Activated effector memory CD4-positive, alpha-beta T cell treated with anti-CD3 and anti-CD28 coated beads, Interleukin-2, amount 50 U/mL, for 16 hours (primary cell): ENCODE measurements at regions not wholly inside any gene's neighbourhood (a gene's known extent, or its start where the extent isn't known, plus 50 kb on each side); places are given as distances from the start of the nearest gene placed in this dataset.
"Not testable (repeated sequence)": the region's sequence is repeated elsewhere in the genome, so short reads cannot be mapped to it uniquely, and the experiment has no call there.

Experiments
- DNase-seq: peaks from one replicate; pipeline ENCODE4 v3.0.0-alpha.2; 2020

GRCh38 chr15:69854521-69855181 is 243.1 kb downstream of the TLE3 start:
- no peak for DNase-seq

- no peak for DNase-seq
Measured at GRCh38 chr15:69855258-69856000, 242.3 kb downstream of the TLE3 start.

- DNase-seq = no peak
Measured at GRCh38 chr15:69857250-69857649, 240.5 kb downstream of the TLE3 start.

DNA sequence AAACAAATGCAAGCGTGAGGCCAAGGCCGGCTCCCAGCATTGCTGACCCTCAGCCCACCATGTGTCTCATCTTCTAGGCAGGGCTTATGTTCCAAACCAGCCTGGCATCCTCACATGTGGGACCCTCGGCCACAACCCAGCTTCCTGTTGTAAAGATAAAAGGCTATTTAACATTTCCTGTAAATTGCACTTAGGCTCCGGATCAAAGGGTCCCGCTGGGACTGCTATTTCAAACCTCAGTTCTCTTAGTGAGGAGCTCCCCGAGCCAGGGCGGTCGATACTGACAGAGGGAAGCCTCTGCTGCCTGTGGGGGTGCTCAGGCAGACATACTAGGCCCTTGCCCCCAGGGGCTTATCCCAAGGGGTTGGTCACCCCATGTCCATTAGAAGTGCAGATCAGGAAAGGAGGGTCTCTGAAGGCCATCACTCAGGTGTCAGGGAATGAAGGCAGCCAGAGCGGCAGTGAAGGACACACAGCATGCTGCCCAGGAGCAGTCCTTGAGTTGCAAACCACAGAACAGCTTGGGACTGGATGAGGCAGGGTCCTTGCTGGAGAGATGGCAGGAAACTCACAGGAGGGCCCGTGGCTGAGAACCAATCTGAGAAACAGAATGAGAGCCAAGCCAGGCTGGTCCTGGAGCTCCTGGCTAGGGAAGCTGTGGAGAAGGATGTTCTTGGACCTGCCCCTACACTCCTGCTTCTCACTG is 239.9 kb downstream of the TLE3 start:
- no peak for DNase-seq

DNA sequence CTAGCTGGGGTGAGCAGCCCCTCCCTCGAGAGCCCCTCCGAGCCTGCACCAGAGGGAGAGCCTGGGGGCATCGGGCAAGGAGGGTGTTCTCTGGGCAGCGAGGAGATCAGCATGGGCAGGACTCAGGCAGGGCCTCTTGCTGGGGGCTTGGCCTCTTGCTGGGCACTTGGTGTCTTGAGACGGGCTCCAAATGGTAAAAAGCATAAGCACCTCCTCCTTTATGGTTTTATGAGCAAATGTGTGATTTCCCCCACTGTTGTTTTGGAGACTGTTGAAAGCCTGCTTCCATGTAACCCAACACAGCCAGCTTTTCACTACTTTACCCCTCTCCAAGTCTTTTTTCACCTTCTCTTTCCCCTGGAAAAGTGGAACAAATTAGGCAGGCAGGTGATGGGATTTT is 239.3 kb downstream of the TLE3 start:
- DNase-seq = no peak

GRCh38 chr15:69859866-69860265 is 237.9 kb downstream of the TLE3 start:
- no peak for DNase-seq

DNA sequence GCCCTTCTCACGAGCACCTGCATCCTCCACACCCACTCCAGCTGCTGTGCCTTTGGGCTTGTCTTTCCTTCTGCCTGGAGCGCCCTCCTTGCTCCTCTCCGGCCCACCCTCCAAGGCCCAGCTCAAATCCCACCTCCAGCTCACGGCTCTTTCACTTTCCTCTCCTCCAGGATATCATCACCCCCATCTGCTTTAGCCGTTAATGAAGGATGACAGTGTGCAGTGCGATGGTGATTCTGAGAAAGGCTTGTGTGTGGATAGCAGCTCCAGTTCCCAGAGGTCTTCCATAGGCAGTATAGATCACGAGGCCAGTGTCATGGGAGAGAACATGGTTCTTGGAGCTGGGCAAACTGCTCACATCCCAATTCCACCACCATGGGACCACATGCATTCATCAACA is 237.4 kb downstream of the TLE3 start:
- DNase-seq = no peak

- no peak for DNase-seq
Measured at GRCh38 chr15:69860921-69861320, 236.8 kb downstream of the TLE3 start.

- DNase-seq = no peak
Measured at GRCh38 chr15:69861331-69862171, 236.2 kb downstream of the TLE3 start.

DNA sequence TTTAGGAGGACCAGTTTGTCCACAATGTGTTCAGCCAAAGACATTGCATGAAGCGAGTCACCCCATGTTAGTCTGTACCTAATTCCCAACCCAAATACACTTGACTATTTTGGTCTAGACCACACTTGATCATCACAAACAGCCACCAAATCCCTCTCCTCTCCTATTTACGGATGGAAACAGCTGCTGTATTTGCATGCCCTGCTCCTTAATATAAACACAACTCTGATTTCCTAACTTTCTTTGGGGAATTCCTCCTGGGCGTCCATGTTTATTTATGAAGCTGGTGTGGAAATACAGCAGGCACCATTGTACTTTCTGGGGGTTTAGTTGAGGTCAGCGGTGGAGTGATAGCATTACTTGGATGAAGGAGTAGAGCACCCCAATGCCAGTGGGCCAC is 235.2 kb downstream of the TLE3 start:
- no peak for DNase-seq

GRCh38 chr15:69863446-69863845 is 234.3 kb downstream of the TLE3 start:
- no peak for DNase-seq

DNA sequence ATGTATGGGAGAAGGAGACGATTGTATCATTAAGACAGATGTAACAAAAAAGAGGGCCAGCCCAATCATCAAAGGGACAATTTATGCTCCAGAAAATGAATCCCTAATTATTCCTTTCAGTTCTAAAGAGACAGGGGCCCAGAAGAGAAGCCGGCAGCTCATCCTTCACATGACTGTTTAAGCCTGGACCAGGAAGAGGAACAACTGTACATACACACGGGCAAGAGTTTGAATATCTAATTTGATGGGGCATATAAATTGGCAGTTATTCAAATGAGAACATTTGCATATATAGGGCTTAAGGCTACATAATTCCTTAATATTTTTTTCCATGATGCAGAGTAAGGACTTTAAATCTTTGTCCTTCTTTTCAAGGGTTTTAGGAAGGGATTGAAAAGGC is 232.3 kb downstream of the TLE3 start:
- no peak for DNase-seq

GRCh38 chr15:69868756-69869155 is 229.0 kb downstream of the TLE3 start:
- no peak for DNase-seq

- no peak for DNase-seq
Measured at GRCh38 chr15:69869291-69869690, 228.4 kb downstream of the TLE3 start.

- no peak for DNase-seq
Measured at GRCh38 chr15:69869881-69870505, 227.7 kb downstream of the TLE3 start.

- DNase-seq = no peak
Measured at GRCh38 chr15:69871511-69872134, 226.1 kb downstream of the TLE3 start.

GRCh38 chr15:69873807-69874206 is 223.9 kb downstream of the TLE3 start:
- no peak for DNase-seq

DNA sequence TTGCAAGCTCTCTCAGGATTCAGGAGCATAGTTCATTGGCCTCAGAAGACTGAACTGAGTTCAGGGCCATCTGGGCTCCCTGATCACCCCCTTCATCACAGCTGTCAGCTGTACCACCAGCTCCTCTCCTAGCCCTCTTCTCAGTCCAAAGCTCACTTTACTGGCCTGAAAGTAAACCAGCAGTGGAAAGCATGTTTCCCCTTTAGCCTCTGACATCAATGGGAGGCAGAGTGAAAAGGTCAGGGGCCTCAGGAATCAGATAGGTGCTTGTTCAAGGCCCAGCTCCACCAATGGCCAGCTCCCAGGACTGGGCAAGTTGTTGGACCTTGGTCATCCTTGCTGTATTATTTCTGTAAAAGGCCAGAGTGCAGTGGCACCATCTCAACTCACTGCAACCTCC is 223.4 kb downstream of the TLE3 start:
- DNase-seq = no peak

- DNase-seq = no peak
Measured at GRCh38 chr15:69876064-69876940, 221.4 kb downstream of the TLE3 start.

GRCh38 chr15:69879963-69880362 is 217.8 kb downstream of the TLE3 start:
- not testable (repeated sequence) for DNase-seq
